Astrocyte (in vitro differentiated cells and primary cell): ENCODE measurements at regions not wholly inside any gene's neighbourhood (a gene's known extent, or its start where the extent isn't known, plus 50 kb on each side); places are given as distances from the start of the nearest gene placed in this dataset.

Experiments
- DNase-seq: peaks from one replicate; pipeline ENCODE4 v3.0.0-alpha.2; 2010; ENCODE audit warnings: low read depth
- FAIRE-seq: peaks from 2 replicates; lab custom pipeline; 2011; peaks lifted over from hg19 to GRCh38; lab: Jason Lieb, UNC
- H2AFZ ChIP-seq: 2 replicates; pipeline ENCODE4 v1.6.0; 2012; ENCODE audit warnings: low read depth, low read length, inconsistent platforms
- H3K27ac ChIP-seq: 2 replicates; pipeline ENCODE4 v1.5.1; 2011; ENCODE audit warnings: low read depth, low read length, inconsistent platforms
- H3K27me3 ChIP-seq: 2 replicates; pipeline ENCODE4 v1.6.0; 2011; ENCODE audit warnings: low read length, inconsistent platforms; ENCODE audit not compliant: insufficient read depth
- H3K36me3 ChIP-seq: 2 replicates; pipeline ENCODE4 v1.5.1; 2011; ENCODE audit warnings: low read length, inconsistent platforms; ENCODE audit not compliant: insufficient read depth
- H3K4me1 ChIP-seq: 2 replicates; pipeline ENCODE4 v1.5.1; 2011; ENCODE audit warnings: low read length, inconsistent platforms; ENCODE audit not compliant: insufficient read depth
- H3K4me2 ChIP-seq: 2 replicates; pipeline ENCODE4 v1.6.0; 2012; ENCODE audit warnings: low read length, inconsistent platforms
- H3K4me3 ChIP-seq: 2 replicates; pipeline ENCODE4 v1.5.1; 2011; ENCODE audit warnings: low read depth, mild to moderate bottlenecking, low read length, inconsistent platforms; ENCODE audit not compliant: insufficient read depth
- H3K79me2 ChIP-seq: 2 replicates; pipeline ENCODE4 v1.6.0; 2012; ENCODE audit warnings: mild to moderate bottlenecking, low read length, inconsistent platforms; ENCODE audit not compliant: insufficient read depth
- H3K9ac ChIP-seq: 2 replicates; pipeline ENCODE4 v1.6.0; 2012; ENCODE audit warnings: mild to moderate bottlenecking, low read length, inconsistent platforms
- H3K9me3 ChIP-seq: 2 replicates; pipeline ENCODE4 v1.5.1; 2012; ENCODE audit warnings: low read depth, mild to moderate bottlenecking, low read length, inconsistent platforms; ENCODE audit not compliant: insufficient read depth
- H4K20me1 ChIP-seq: 2 replicates; pipeline ENCODE4 v1.6.0; 2012; ENCODE audit warnings: low read length, inconsistent platforms; ENCODE audit not compliant: insufficient read depth
- H3K27ac Mint-ChIP-seq: one replicate; pipeline ENCODE4 v1.8.0; 2021; ENCODE audit warnings: mild to moderate bottlenecking, mixed read lengths; ENCODE audit not compliant: unreplicated experiment
- H3K27me3 Mint-ChIP-seq: one replicate; pipeline ENCODE4 v1.8.0; 2021; ENCODE audit warnings: low read depth, mixed read lengths; ENCODE audit not compliant: unreplicated experiment
- H3K36me3 Mint-ChIP-seq: one replicate; pipeline ENCODE4 v1.8.0; 2021; ENCODE audit warnings: low read depth, mixed read lengths; ENCODE audit not compliant: unreplicated experiment
- H3K4me1 Mint-ChIP-seq: one replicate; pipeline ENCODE4 v1.8.0; 2021; ENCODE audit warnings: low read depth, mixed read lengths; ENCODE audit not compliant: unreplicated experiment
- H3K4me3 Mint-ChIP-seq: one replicate; pipeline ENCODE4 v1.8.0; 2021; ENCODE audit warnings: mild to moderate bottlenecking, moderate library complexity, mixed read lengths; ENCODE audit not compliant: unreplicated experiment
- H3K9me3 Mint-ChIP-seq: one replicate; pipeline ENCODE4 v1.8.0; 2021; ENCODE audit warnings: mild to moderate bottlenecking, mixed read lengths; ENCODE audit not compliant: unreplicated experiment
- CTCF ChIP-seq: IDR thresholded peaks from 2 replicates; pipeline ENCODE4 v1.5.1; 2011; ENCODE audit warnings: low read depth, mild to moderate bottlenecking, inconsistent platforms, low read length, moderate library complexity; ENCODE audit not compliant: insufficient read depth
- EZH2 ChIP-seq: IDR thresholded peaks from 2 replicates; pipeline ENCODE4 v1.6.1; 2012; ENCODE audit warnings: mild to moderate bottlenecking, low read length, inconsistent platforms; ENCODE audit not compliant: insufficient read depth

- H2AFZ ChIP-seq: no peak overlapping the region
- no peak for FAIRE-seq
- no peak for DNase-seq
- no peaks in the 10 kb centered on the region for H3K27me3 Mint-ChIP-seq
- H3K4me3 Mint-ChIP-seq: no peak overlapping the region
- no peak for TF ChIP-seq CTCF
- TF ChIP-seq EZH2: no peak
- no peak overlapping the region for H3K27ac Mint-ChIP-seq
- no peaks in the 10 kb centered on the region for H3K27me3 ChIP-seq
- H3K9me3 ChIP-seq: no peaks in the 10 kb centered on the region
- no peaks in the 10 kb centered on the region for H3K4me1 ChIP-seq
- H3K9me3 Mint-ChIP-seq: no peaks in the 10 kb centered on the region
- H3K4me3 ChIP-seq: no peak overlapping the region
- no peaks in the 10 kb centered on the region for H3K4me1 Mint-ChIP-seq
- H3K36me3 ChIP-seq: no peaks in the 10 kb centered on the region
- H3K79me2 ChIP-seq: no peaks in the 10 kb centered on the region
- H3K9ac ChIP-seq: no peak overlapping the region
- H3K27ac ChIP-seq: no peak overlapping the region
- no peaks in the 10 kb centered on the region for H3K36me3 Mint-ChIP-seq
- H4K20me1 ChIP-seq: no peaks in the 10 kb centered on the region
- no peak overlapping the region for H3K4me2 ChIP-seq
Observed at GRCh38 chr10:53682885-53683284, 910.3 kb upstream of the MBL2 start.

GRCh38 chr10:53682458-53682857 lies 909.9 kb upstream of the MBL2 start:
- no peaks in the 10 kb centered on the region for H3K4me1 Mint-ChIP-seq
- no peaks in the 10 kb centered on the region for H3K27me3 Mint-ChIP-seq
- no peaks in the 10 kb centered on the region for H3K36me3 Mint-ChIP-seq
- Histone ChIP-seq H3K4me1 (no peaks in the 10 kb centered on the region), H3K9me3 (no peaks in the 10 kb centered on the region), H3K4me3 (no peak overlapping the region), H3K27me3 (no peaks in the 10 kb centered on the region), H3K27ac (no peak overlapping the region), H3K9ac (no peak overlapping the region), H3K4me2 (no peak overlapping the region), H2AFZ (no peak overlapping the region), H3K79me2 (no peaks in the 10 kb centered on the region), H4K20me1 (no peaks in the 10 kb centered on the region), H3K36me3 (no peaks in the 10 kb centered on the region)
- no peak overlapping the region for H3K27ac Mint-ChIP-seq
- no peak for DNase-seq
- no peak for FAIRE-seq
- no peaks in the 10 kb centered on the region for H3K9me3 Mint-ChIP-seq
- no peak overlapping the region for H3K4me3 Mint-ChIP-seq
- TF ChIP-seq EZH2 (no peak), CTCF (no peak)

- no peak overlapping the region for H2AFZ ChIP-seq
- Mint-ChIP-seq H3K4me1 (no peaks in the 10 kb centered on the region), H3K27ac (no peak overlapping the region), H3K9me3 (no peaks in the 10 kb centered on the region), H3K36me3 (no peaks in the 10 kb centered on the region), H3K4me3 (no peak overlapping the region), H3K27me3 (no peaks in the 10 kb centered on the region)
- no peak overlapping the region for H3K4me3 ChIP-seq
- no peak for FAIRE-seq
- H3K9ac ChIP-seq: no peak overlapping the region
- no peaks in the 10 kb centered on the region for H3K27me3 ChIP-seq
- no peak for TF ChIP-seq CTCF
- no peak for TF ChIP-seq EZH2
- H4K20me1 ChIP-seq: no peaks in the 10 kb centered on the region
- H3K4me1 ChIP-seq: no peaks in the 10 kb centered on the region
- no peak overlapping the region for H3K27ac ChIP-seq
- H3K36me3 ChIP-seq: no peaks in the 10 kb centered on the region
- no peaks in the 10 kb centered on the region for H3K9me3 ChIP-seq
- H3K4me2 ChIP-seq: no peak overlapping the region
- DNase-seq: no peak
- no peaks in the 10 kb centered on the region for H3K79me2 ChIP-seq
Observed at GRCh38 chr10:53679666-53680065, 907.1 kb upstream of the MBL2 start.
